GM12874 (cell line): ENCODE measurements at regions not wholly inside any gene's neighbourhood (a gene's known extent, or its start where the extent isn't known, plus 50 kb on each side); places are given as distances from the start of the nearest gene placed in this dataset.

ENCODE experiments used
- TF ChIP-seq, protein P1 (sequence below): IDR thresholded peaks from 2 replicates; pipeline ENCODE4 v1.5.1; 2011; ENCODE audit warnings: low read depth, mild to moderate bottlenecking, control low read depth, low read length, moderate library complexity; ENCODE audit not compliant: insufficient read depth

DNA sequence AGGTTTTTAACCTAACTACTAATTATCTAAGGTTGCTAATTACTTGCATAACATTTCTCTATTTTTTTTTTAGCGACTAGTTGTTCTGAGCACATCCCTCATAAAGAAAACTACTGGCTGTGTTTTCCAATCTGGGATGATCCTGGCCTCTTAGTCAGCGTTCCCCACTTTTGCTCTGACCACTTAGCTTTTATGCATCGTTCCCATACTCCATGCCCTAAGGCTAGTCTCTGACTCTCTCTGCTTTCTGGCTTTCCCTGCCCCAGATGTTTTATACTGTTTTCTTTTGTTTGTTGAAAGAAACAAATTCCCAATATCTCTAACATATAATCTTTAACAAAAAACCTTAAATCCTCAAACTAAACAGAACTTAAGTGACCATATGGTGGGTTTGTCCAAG is 217.9 kb downstream of the SPATA31D1 start:
- TF ChIP-seq, protein P1, sequence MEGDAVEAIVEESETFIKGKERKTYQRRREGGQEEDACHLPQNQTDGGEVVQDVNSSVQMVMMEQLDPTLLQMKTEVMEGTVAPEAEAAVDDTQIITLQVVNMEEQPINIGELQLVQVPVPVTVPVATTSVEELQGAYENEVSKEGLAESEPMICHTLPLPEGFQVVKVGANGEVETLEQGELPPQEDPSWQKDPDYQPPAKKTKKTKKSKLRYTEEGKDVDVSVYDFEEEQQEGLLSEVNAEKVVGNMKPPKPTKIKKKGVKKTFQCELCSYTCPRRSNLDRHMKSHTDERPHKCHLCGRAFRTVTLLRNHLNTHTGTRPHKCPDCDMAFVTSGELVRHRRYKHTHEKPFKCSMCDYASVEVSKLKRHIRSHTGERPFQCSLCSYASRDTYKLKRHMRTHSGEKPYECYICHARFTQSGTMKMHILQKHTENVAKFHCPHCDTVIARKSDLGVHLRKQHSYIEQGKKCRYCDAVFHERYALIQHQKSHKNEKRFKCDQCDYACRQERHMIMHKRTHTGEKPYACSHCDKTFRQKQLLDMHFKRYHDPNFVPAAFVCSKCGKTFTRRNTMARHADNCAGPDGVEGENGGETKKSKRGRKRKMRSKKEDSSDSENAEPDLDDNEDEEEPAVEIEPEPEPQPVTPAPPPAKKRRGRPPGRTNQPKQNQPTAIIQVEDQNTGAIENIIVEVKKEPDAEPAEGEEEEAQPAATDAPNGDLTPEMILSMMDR = no peak

DNA sequence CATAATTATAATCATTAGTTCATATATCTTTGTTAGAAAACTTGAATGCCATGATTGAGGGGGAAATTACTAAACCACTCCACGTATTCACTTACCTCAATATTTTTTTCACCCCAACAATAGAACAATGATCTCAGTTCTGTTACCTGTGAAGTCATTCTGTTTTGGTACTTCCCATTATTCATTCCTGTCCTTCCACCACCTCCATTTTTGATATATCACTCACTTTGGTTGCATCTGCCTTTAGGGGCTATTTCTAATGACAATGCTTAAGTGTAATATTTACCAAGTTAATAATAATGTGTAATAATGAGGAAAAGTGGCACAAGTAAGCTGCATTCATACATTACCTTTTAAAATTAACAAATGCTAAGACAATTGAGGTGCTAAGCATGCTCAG is 218.4 kb downstream of the SPATA31D1 start:
- TF ChIP-seq, protein P1 = no peak

DNA sequence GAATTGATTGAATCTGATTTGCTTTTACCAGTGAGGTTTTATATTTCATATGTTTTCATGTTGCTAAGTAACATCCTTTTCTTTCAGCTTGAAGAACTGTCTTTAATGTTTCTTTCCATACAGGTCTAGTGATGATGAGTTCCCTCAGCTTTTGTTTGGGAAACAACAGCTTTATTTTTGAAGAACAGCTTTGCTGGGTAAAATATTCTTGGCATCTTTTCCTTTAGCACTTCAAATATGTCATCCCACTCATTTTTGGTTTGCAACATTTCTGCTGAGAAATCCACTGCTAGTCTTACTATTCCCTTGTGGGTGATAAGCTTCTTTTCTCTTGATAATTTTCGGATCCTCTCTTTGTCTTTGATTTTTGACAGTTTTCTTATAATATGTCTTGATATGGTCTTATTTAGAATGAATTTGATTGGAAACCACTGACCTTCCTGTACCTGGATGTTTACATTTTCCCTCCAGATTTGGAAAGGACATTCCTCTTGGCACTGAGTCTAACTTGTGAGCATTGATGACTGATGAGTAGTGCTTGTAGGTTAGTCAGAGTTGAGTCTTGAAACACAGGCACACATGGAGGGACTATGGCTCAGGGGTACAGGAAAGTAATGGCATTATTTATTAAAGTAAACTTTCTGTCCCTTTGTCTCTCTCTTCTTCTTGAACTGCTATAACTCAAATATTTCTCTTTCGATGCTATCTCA is 220.3 kb downstream of the SPATA31D1 start:
- TF ChIP-seq, protein P1 = no peak

DNA sequence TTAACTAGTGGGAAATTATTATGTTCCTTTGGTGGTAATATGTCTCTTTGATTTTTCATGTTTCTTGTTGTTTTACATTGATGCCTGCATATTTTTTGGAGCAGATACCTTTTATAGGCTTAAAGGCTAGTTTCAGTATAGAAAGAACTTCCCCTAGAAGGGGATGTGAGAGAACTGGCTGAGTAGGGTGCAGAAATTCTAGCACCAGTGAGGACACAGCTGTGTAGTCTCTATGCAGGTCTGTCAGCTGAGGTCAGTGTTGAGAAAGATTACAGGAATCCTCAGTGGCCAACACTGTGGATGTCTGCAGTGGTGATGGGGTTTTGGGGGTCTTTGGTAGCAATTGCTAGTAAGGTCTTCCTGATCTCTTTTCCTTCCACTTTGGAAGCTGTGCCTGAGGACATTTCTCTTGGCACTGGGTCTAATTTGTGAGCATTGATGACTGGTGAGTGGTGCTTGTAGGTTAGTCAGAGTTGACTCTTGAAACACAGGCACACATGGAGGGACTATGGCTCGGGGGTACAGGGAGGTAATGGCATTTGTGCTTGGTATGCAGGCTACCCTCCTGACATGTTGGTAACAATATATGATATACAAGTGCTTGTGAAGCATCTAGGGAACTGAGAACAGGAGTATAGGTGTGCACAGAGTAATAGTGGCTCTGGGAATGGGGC is 221.4 kb downstream of the SPATA31D1 start:
- TF ChIP-seq, protein P1 = no peak

DNA sequence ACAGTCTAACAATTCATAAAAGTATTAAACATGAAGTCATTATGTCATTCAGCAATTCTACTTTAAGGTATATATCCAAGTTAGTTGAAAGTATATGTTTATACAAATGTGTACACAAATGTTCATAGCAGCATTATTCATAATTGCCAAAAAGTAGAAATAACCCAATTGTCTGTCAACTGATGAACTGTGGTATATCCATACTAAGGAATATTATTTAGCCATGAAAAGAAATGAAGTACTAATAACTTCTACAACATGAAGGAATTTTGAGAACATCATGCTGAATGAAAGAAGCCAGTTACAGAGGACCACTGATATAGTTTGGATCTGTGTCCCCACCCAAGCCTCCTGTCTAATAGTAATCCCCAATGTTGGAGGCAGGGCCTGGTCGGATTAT is 224.3 kb downstream of the SPATA31D1 start:
- TF ChIP-seq, protein P1 = no peak

DNA sequence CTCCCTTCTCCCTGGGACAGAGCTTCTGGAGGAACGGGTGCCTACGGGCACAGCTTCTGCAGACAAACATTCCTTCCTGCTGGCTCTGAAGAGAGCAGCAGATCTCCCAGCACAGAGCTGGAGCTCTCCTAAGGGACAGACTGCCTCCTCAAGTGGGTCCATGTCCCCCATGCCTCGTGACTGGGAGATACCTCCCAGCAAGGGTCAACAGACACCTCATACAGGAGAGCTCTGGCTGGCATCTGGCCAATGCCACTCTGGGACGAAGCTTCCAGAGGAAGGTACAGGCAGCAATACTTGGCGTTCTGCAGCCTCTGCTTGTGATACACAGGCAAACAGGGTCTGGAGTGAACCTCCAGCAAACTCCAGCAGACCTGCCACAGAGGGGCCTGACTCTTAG is 227.9 kb downstream of the SPATA31D1 start:
- TF ChIP-seq, protein P1 = no peak

DNA sequence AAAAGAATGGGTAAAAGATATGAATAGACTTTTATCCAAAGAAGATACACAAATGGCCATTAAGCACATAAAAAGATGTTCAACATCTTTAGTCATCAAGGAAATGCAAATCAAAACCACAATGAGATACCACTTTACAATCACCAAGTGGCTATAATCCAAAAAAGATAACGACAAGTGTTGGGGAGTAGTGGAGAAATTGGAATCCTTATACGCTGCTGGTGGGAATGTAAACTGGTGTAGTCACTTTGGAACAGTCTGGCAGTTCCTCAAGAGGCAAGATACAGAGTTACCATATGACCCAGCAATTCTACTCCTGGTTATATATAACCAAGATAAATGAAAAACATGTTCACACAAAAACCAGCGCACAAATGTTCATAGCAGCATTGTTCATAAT is 234.9 kb downstream of the SPATA31D1 start:
- TF ChIP-seq, protein P1 = no peak
